HepG2 (cell line): ENCODE measurements at regions not wholly inside any gene's neighbourhood (a gene's known extent, or its start where the extent isn't known, plus 50 kb on each side); places are given as distances from the start of the nearest gene placed in this dataset.

Source experiments
- ARHGAP35 ChIP-seq: sonication (generic); formaldehyde crosslinking; IDR thresholded peaks from 2 replicates; pipeline ENCODE4 v1.9.0; 2022; ENCODE audit warnings: mild to moderate bottlenecking, inconsistent platforms, moderate library complexity, missing genetic modification reagents, borderline replicate concordance
- ATF5 ChIP-seq: sonication (generic); formaldehyde crosslinking; IDR thresholded peaks from 2 replicates; pipeline ENCODE4 v1.4.0; 2020; ENCODE audit warnings: mild to moderate bottlenecking, low read depth, missing genetic modification reagents
- CHD4 ChIP-seq: fragments of 200-600 bp; sonication (generic); IDR thresholded peaks from 2 replicates; pipeline ENCODE4 v1.7.0; 2017; ENCODE audit warnings: mild to moderate bottlenecking, low read length, borderline replicate concordance
- CREB3 ChIP-seq: sonication (generic); formaldehyde crosslinking; IDR thresholded peaks from 2 replicates; pipeline ENCODE4 v1.5.0; 2020; ENCODE audit warnings: missing genetic modification reagents
- DBP ChIP-seq: sonication (generic); formaldehyde crosslinking; IDR thresholded peaks from 2 replicates; pipeline ENCODE4 v1.4.0; 2020; ENCODE audit warnings: missing genetic modification reagents; ENCODE audit errors: not compliant biosample characterization
- HOXA5 ChIP-seq: sonication (generic); formaldehyde crosslinking; IDR thresholded peaks from 2 replicates; pipeline ENCODE4 v1.4.0; 2020; ENCODE audit warnings: missing genetic modification reagents
- KLF11 ChIP-seq: IDR thresholded peaks from 2 replicates; pipeline ENCODE4 v1.6.1; 2016; ENCODE audit warnings: missing compliant biosample characterization
- MEIS2 ChIP-seq: sonication (generic); formaldehyde crosslinking; IDR thresholded peaks from 2 replicates; pipeline ENCODE4 v1.9.0; 2021; ENCODE audit warnings: mild to moderate bottlenecking, missing genetic modification reagents
- NFKB2 ChIP-seq: sonication (generic); formaldehyde crosslinking; IDR thresholded peaks from 2 replicates; pipeline ENCODE4 v1.4.0; 2020; ENCODE audit warnings: missing genetic modification reagents, borderline replicate concordance
- SAP130 ChIP-seq: IDR thresholded peaks from 2 replicates; pipeline ENCODE4 v1.6.1; 2016; ENCODE audit warnings: low read depth
- SUZ12 ChIP-seq: fragments of 150-350 bp; IDR thresholded peaks from 2 replicates; pipeline ENCODE4 v1.6.1; 2014; ENCODE audit warnings: low read depth, low read length
- ZBTB38 ChIP-seq: sonication (generic); formaldehyde crosslinking; IDR thresholded peaks from 2 replicates; pipeline ENCODE4 v1.5.1; 2020; ENCODE audit warnings: mild to moderate bottlenecking, missing genetic modification reagents
- ZFP36L1 ChIP-seq: sonication (generic); formaldehyde crosslinking; IDR thresholded peaks from 2 replicates; pipeline ENCODE4 v1.8.0; 2022; ENCODE audit warnings: mild to moderate bottlenecking, missing genetic modification reagents, moderate library complexity
- ZNF124 ChIP-seq: sonication (generic); formaldehyde crosslinking; IDR thresholded peaks from 2 replicates; pipeline ENCODE4 v1.4.0; 2020; ENCODE audit warnings: missing genetic modification reagents
- ZNF20 ChIP-seq: sonication (generic); formaldehyde crosslinking; IDR thresholded peaks from 2 replicates; pipeline ENCODE4 v1.4.0; 2020; ENCODE audit warnings: mild to moderate bottlenecking, moderate library complexity, missing genetic modification reagents
- ZNF430 ChIP-seq: sonication (generic); formaldehyde crosslinking; IDR thresholded peaks from 2 replicates; pipeline ENCODE4 v1.9.0; 2021; ENCODE audit warnings: mild to moderate bottlenecking, missing genetic modification reagents
- ZNF574 ChIP-seq: sonication (generic); formaldehyde crosslinking; IDR thresholded peaks from 2 replicates; pipeline ENCODE4 v1.4.0; 2020; ENCODE audit warnings: missing genetic modification reagents
- ZNF782 ChIP-seq: sonication (generic); formaldehyde crosslinking; IDR thresholded peaks from 2 replicates; pipeline ENCODE4 v1.4.0; 2020; ENCODE audit warnings: missing genetic modification reagents, mild to moderate bottlenecking, borderline replicate concordance
- ZNF839 ChIP-seq: sonication (generic); formaldehyde crosslinking; IDR thresholded peaks from 2 replicates; pipeline ENCODE4 v1.4.0; 2020; ENCODE audit warnings: missing genetic modification reagents, mild to moderate bottlenecking, borderline replicate concordance
- ZNF879 ChIP-seq: sonication (generic); formaldehyde crosslinking; IDR thresholded peaks from 2 replicates; pipeline ENCODE4 v1.8.1; 2023; ENCODE audit warnings: missing genetic modification reagents

GRCh38 chr21:39094847-39095579, 88.2 kb downstream of the PSMG1 start (continued):
- TF ChIP-seq KLF11 (CRISPR knock-in tag) (no peak), SUZ12 (no peak), ZNF430 (CRISPR knock-in tag) (no peak), NFKB2 (CRISPR knock-in tag) (no peak), CHD4 (peak; percentile 11; the same call in 1 of the 2 replicates), ZNF782 (no peak), ARHGAP35 (no peak), ZBTB38 (no peak), ATF5 (no peak), MEIS2 (CRISPR knock-in tag) (peak; percentile 78; the same call in 1 of the 2 replicates), ZNF574 (peak; percentile 67), ZNF879 (no peak), CREB3 (CRISPR knock-in tag) (no peak; the same call in 1 of the 2 replicates), SAP130 (CRISPR knock-in tag) (peak; percentile 87), HOXA5 (CRISPR knock-in tag) (no peak; the same call in 1 of the 2 replicates), ZNF839 (CRISPR knock-in tag) (no peak), DBP (CRISPR knock-in tag) (no peak), ZNF20 (CRISPR knock-in tag) (no peak), ZFP36L1 (CRISPR knock-in tag) (no peak), ZNF124 (CRISPR knock-in tag) (no peak)
